GM04503 (cell line): ENCODE measurements at regions not wholly inside any gene's neighbourhood (a gene's known extent, or its start where the extent isn't known, plus 50 kb on each side); places are given as distances from the start of the nearest gene placed in this dataset.
"Not testable (repeated sequence)": the region's sequence is repeated elsewhere in the genome, so short reads cannot be mapped to it uniquely, and the experiment has no call there.

ENCODE experiments used
- DNase-seq: peaks from one replicate; pipeline ENCODE4 v3.0.0-alpha.2; 2012; ENCODE audit warnings: low read depth

DNA sequence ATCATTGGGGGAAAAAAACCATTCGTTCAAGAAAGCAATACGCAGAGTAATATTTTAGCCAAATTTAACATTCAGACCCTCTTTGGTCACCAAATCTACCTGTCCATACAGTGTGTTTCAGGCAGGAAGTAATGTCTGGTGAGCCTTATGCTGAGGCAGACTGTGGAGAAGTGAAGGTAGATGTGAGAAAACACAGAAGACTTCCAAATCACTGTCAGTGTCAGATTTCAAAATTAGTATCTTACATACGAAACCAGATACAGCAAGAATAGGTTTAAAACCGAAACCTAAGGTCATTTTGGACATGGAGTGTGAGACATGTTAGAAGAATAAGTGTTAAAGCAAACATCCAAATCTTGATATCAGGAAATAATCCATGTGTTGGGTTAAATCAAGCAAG, 664.5 kb upstream of the HTR2C start:
- DNase-seq, result no peak

DNA sequence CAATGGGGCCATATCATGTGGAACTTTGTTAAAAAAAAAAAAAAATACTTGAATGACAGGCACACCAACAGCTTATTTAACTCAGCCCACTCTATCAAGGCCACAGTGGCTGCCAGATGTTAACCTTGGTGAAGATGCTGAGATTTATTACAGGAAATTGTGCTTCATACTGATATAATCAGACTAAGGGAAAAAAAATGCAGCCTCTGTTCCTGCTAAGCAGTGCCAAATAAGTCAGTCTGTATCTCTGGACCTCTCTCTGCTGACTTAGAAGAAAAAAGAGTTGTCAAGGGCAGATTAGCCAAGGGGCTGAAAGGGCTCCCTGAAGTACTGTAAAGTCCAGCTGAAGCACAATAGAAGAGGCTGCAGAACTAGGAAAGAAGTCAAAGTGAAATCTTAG, 677.7 kb upstream of the HTR2C start:
- no peak for DNase-seq

DNA sequence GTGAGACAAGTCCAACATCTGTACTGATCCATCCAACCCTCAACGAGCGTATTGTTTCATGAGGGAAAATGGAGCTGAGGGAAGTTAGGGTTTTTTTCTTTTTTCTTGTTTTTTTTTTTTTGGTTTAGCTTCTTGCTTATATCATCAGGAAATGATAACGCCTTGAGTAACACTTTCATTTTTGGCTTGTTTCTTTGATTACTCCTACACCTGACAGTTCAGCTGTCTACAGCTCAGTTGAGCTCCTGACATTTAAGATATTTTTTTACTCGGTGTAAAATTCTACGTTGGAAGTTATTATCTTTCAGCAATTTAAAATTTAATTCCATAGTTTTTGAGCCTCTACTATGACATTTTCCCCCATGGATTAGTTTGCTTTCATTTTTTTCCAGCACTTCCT, 691.0 kb upstream of the HTR2C start:
- no peak for DNase-seq

DNA sequence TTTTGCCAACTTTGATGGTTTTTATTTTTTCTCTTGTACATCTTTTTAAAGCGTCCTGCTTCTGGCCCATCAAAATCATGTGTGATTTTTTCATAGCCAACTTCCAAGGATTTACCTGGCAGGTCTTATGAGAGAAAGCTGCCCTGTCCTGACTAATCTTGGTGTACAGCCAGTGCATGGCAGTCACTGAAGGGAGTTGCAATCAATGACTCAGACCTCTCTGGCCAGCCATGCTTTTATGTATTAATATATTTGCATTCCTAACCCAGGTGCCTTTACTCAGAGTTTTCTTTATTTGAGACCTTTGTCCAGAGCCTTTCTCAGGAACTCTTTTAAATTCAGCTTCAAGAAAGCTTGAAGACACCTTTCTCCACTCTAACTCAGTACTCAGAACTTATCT, 691.5 kb upstream of the HTR2C start:
- DNase-seq, result no peak

DNA sequence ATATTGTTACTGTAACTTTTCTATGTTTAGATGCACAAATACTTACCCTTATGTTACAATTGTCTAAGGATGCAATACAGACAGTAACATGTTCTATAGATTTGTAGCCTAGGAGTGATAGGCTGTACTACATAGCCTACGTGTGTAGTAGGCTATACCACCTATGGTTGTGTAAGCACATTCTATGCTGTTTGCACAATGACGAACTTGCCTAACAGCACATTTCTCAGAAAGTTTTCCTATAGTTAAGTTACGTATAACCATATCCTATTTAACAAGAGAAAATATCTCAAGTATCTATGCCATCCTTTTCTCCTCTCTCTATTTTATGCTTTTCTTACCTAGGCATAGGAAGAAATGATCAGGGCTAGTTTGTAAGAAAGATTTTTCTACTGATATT, 710.8 kb upstream of the HTR2C start:
- DNase-seq, result no peak

DNA sequence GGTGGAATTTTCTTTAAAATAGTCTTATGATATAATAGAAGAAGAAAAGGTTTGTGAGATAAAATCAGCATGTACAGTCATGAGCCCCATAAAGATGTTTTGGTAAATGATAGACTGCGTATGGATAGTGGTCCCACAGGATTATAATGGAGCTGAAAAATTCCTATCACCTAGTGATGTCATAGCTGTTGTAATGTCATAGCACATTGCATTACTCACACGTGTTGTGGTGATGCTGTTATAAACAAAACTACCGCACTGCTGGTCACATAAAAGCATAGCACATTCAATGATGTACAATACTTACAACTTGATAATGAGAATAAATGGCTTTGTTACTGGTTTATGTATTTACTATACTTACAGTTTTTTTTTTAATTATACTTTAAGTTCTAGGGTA, 715.2 kb upstream of the HTR2C start:
- no peak for DNase-seq

DNA sequence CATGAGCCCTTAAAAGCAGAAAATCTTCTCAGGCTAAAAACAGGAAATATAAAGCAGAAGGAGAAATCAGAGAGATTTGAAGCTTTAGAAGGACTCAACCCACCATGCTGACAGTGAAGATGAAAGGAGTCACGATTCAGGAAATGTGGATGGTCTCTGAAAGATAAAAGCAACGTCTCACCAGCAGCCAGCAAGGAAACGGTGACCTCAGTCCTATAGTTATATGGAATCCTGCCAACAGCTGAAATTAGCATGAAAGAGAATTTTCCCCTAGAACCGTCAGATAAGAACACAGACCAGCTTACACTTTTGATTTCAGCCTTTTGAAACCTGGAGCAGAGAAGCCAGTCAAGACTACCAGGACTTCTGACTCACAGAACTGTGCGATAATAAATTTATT, 715.7 kb upstream of the HTR2C start:
- no peak for DNase-seq

DNA sequence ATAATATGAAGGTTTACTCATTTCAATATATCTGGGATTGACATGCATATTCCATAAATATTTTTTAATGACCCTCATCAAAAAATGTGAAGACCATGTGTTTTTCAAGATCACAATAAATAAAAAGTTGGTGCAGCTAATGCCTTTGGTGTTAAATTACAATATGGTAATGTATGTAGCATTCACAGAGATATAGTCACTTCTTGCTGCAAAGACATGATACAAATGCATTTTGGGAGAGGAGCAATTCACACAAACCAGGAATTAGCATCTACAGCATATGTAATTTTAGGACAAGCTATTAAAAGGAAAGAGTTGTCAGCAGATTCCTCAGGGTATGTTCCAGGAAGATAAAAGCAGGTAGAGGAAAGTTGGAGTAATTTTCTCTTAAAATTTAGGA, 734.5 kb upstream of the HTR2C start:
- no peak for DNase-seq

DNA sequence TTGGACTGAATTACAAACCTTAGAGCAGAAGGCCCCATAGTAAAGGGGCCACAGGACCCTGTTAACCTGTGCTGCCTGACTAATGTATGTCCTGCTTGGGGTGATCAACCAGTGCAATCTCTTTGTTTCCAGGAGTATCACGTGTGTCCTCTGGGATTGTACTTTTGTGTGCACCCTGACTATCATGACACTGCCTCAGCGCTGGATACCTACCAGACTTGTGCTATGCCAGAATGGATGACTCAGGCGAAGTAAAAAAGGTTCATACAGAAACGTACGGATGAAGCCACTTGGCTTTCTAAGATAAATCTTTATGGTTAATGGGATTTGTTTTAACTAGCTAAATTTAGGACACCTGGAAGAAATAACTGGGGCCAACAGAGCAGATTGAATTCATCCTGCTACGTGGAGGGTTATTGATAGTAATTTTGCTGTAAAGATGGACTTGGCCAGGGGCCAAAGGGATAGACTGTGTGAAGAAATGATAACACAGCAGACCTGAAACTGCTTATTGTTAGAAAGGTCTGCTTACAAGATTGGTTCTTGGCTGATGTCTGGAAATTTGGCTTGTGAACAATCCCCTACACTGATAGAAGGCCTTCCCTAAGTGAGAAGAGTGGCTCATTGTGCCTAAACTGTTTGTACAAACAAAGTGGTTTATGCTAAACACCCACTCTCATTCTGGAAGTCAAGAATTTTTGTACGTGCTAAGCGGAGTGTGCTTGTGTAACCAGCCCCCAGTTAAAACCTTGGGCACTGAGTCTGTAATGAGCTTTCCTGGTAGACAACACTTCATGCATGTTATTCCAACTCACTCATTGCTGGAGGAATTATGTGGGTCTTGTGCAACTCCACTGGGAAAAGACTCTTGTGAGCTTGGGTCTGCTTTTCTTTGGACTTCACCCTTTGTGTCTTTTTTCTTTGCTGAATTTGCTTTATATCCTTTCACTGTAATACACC, 750.5 kb upstream of the HTR2C start:
- DNase-seq, result no peak

DNA sequence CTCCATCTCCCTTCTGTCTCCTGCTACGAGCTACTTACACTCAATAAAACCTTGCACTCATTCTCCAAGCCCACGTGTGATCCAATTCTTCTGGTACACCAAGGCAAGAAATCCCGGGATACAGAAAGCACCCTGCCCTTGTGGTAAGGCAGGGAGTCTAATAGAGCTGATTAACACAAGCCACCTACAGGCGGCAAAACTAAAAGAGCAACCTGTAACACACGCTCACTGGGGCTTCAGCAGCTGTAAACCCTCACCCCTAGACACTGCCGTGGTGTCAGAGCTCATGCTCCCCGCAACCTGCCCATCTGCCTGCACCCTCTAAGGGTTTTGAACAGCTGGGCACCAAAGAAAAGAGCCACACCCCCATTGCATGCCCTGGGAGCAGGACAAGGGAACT, 755.4 kb upstream of the HTR2C start:
- no peak for DNase-seq

DNA sequence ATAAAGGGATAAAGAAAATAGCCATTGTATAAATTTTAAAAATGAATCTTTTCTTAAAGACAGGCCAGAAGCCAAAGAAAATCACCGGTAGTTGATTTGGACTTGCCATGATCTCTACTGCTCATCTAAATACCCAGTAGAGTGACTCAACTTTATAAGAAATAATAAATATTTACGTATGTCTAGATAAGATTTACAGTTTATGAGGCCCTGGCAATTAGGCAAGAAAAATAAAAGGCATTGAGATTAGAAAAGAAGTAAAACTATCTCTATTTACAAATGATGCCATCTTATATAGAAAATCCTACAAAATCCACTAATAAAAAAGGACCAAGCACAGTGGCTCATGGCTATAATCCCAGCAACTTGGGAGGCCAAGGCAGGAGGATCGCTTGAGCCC, 765.5 kb upstream of the HTR2C start:
- DNase-seq, result no peak

DNA sequence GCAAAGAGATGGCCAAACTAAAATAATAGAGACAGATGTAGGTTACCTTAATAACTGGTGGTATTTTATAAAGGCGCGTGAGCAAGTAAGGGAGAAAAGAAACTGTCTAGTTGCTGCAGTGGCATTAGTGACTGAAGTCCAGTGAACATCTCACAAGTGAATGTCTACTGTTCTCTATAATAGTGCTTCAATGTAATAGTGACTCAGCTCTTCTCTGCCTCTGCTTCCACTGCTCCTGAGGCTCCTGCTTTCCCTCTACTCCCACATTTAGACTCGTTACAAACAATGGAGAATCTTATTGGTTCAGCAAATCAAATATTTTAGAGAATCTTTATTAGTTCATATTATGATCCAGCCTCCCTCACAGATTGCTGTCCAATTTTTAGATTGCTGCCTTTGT, 779.1 kb upstream of the HTR2C start:
- no peak for DNase-seq

DNA sequence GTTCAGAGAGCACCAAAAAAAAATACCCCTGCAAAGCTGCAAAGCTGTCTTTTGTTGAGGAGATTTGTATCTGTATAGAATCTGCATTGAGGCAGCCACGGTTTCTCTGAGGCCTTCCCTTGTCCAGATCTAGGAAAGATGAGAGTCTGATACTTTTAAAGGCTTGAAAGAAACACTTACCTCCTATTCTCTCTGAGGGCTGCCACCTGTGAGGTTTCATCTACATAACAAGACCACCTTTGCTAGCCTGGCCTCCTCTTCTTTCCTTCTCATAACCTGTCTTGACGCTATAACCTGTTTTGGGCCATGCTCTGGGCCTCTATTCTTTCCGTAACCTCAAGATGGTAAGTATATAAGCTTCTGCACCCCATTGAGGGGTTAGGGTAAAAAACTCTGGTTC, 779.6 kb upstream of the HTR2C start:
- no peak for DNase-seq

DNA sequence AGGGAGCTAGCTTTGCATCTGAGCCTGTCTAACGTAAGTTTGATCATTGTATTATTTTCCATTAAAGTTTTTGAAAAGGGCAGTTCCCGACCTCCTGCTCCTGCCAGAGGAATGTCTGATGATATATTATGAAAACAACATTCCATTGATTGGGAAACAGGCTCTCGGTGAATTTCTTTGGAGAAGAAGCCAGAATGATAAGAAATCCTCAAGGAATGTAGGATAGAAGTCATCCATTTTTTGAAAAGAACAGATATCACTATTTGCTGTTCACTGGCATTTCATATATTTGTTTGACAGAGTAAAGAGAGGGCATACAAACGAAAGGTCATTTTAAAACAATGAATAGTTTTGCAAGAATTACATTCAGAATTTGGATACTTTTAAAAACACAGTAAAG, 781.0 kb upstream of the HTR2C start:
- no peak for DNase-seq

DNA sequence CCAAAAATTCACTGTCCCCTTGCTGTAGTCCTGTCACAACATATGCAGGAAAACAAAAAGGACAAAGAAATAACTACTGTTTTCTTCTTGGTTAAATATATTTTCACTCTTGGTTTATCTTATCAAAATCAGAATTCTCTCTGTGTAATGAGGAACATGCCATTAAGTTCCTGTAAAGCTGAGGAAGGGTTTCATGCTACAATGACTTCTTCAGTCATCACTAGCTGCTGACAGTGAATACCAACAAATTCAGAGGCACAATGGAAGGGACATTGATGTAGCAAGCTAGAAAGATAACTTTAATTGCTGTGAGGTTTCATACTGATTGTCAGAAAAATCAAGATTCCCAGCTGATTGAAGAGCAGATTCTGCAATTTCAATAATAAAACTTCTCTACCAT, 782.9 kb upstream of the HTR2C start:
- DNase-seq, result no peak

DNA sequence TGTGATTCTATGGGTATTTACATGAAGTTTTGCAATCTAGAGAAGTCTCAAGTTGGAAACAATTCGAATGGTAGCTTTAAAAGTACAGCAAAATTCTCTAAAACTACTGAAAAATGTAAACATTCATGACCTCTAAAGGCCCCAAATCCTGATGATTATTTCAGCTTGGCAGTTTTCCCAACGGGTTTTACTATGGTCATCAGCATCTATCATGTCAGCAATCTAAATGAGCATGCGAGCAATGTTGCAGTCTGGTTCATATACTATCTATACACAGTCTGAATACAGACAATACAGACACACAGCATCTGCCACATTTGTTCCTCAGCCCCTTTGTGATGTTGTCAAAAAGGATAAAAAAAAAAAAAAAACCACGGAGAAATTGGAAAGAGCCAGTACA, 790.3 kb upstream of the HTR2C start:
- DNase-seq, result no peak

DNA sequence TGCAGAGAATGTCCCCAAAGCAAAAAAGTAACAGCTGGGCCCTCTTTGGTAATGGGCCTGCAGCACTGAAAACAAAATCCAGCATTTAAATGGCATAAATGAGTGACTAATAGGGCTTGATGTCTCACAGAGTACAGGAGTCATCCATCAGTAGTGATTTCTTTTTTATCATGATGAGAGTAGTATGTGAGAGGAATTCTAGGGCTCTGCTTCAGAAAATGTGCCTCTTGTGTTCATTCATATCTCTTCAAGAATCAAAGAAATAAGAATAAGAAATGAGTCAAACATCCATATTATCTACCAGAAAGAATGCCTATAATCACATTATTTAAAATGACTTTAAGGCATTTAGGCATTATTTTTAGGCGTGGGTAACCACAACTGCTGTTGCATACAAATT, 792.9 kb upstream of the HTR2C start:
- DNase-seq, result no peak

DNA sequence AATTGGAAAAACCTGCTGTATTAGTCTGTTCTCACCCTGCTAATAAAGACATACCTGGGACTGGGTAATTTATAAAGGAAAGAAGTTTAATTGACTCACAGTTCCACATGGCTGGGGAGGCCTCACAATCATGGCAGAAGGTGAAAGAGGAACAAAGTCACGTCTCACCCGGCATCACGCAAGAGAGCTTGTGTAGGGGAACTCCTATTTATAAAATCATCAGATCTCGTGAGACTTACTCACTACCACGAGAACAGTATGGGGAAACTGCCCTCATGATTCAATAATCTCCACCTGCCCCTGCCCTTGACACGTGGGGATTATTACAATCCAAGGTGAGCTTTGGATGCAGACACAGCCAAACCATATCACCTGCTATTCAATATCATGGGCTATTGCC, 799.1 kb upstream of the HTR2C start:
- not testable (repeated sequence) for DNase-seq

DNA sequence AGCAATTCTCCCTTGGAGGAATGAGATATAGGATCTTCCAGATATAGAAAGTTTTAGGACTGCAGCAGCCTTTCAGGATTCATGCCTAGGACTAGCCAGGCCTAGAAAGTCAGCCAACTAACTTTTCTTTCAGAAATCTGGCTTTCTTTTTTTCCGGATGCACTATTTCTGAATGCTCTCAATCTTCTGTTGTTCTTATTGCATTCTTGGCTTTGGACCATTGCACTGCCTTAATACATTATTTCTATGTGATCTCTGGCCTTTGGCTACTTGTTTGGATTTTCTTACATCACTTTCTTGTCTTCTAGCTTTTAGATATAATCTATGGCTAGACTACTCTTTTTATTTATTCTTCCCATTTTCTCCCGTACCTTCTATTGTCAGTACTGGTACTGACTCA, 813.1 kb upstream of the HTR2C start:
- DNase-seq, result no peak

DNA sequence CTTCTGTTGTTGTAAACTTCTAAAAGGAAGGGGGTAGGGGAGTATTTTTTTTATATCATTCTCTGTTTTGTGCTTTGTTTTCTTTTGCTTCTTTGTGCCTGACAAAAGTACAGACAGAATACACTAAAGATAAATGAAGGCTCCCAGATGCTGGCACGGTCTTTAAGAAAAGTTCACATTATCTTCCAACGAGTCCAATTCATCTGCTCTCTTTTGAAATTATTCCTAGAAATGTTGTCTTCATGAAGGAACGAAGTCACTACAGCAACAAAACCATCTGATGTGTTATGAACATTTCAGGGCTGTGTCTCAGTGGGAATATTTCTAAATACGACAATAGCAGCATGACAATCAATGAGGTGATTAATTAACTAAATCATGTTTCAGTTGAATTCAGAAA, 813.8 kb upstream of the HTR2C start:
- DNase-seq, result no peak

DNA sequence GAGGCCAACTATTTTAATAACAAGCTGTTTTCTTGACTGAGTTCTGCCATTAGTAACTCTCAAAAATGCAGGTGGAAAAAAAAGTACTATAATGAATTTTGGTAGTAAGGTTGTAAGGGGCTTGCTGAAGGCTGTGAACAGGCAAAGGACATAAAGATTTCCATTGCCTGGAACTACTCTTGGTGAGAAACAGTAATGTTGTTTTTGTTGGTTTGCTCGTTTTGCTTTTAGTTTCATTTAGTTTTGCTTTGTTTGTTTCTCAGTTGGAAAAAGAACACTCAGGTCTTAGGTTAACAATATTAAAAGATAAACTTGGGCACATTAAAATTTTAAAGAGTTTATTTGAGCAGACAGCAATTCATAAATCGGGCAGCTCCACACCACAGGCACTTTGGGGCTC, 824.5 kb upstream of the HTR2C start:
- DNase-seq, result no peak

DNA sequence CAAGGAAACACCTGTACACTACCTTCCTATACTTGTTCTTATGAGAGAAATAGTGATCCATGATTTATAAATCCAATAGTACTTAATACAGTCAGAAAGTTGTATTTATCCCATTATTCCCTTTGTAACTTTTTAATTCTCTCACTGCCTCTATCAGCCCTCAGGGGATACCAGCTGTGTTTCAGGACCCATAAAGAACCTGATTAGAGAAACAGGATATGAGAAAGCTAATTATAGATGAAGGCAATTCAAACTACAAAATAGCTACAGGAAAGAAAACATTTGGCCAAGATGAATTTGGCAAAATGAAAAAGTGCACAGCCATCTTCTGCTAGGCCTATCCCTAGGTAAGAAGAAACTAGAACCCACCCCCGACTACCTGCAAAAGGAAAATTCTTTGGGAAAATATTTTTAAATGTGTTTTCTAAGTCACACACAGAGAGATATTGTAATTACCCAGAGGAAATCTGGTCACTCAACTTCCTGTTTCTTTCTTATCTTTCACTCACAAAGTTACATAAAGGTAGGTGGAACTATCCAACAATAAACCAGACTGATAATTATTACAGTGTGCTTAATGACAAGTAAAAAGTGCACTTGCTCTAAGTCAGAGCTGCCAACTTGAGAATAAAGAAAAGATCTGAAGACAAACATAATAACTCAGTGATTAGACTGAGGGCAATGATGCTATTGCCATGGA, 836.5 kb upstream of the HTR2C start:
- DNase-seq, result no peak

DNA sequence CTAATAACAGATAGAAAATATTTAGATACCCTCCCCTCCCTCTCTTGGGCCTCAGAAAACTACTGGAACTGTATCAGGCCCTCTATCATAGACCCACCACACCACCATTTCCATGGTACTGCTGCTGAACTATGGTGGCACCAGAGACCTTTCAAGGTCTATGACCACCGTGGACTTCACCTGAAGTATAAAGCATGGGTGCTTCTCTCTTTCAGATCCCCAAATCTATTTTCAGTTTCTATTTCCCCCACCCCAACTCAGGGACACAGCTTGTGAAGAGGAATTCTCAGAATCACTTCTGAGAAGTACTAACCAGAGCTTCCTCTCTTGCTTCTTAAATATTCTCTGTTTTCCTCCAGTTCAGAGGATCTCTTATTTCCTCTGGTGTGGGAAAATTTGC, 840.8 kb upstream of the HTR2C start:
- DNase-seq, result no peak

DNA sequence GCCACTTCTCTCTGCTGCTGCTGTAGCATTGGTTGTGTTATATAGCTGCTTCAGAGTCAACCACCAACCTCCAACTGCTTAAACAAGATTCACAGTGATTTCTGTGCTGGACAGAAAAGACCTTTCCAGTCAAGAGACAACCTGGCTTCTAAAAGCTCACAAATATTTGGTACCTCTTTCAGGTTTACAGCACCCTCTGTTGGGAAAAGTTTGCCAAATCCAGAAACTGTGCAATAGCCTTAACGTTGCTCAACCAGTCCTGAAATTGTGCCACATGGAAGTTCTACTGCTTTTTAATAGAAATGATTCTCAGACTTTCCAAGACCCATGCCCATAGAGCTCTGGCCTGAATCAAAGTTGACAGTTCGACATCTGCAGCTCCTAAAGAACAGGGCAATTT, 842.1 kb upstream of the HTR2C start:
- DNase-seq, result peak; percentile 17
